Fibroblast of skin of right biceps (primary cell): ENCODE measurements at regions not wholly inside any gene's neighbourhood (a gene's known extent, or its start where the extent isn't known, plus 50 kb on each side); places are given as distances from the start of the nearest gene placed in this dataset.
"Not testable (repeated sequence)": the region's sequence is repeated elsewhere in the genome, so short reads cannot be mapped to it uniquely, and the experiment has no call there.

ENCODE experiments used
- DNase-seq: peaks from one replicate; pipeline ENCODE4 v3.0.0-alpha.2; 2013

- peak; percentile 71 for DNase-seq
Observed at GRCh38 chr16:59463776-59464175, 729.7 kb upstream of the GOT2 start.

- DNase-seq = peak; percentile 66
Observed at GRCh38 chr16:59459806-59460205, 725.7 kb upstream of the GOT2 start.

- no peak for DNase-seq
Observed at GRCh38 chr16:59455497-59455896, 721.4 kb upstream of the GOT2 start.

GRCh38 chr16:59450513-59450912 is 716.4 kb upstream of the GOT2 start:
- not testable (repeated sequence) for DNase-seq

- DNase-seq = no peak
Observed at GRCh38 chr16:59440502-59440901, 706.4 kb upstream of the GOT2 start.

- DNase-seq = no peak
Observed at GRCh38 chr16:59432896-59433295, 698.8 kb upstream of the GOT2 start.

GRCh38 chr16:59432276-59432675 is 698.2 kb upstream of the GOT2 start:
- no peak for DNase-seq

- DNase-seq = no peak
Observed at GRCh38 chr16:59424714-59425273, 690.7 kb upstream of the GOT2 start.

- DNase-seq = peak; percentile 19
Observed at GRCh38 chr16:59411961-59412841, 678.1 kb upstream of the GOT2 start.

- DNase-seq = no peak
Observed at GRCh38 chr16:59410451-59410850, 676.3 kb upstream of the GOT2 start.

GRCh38 chr16:59405802-59406201 is 671.7 kb upstream of the GOT2 start:
- no peak for DNase-seq

- no peak for DNase-seq
Observed at GRCh38 chr16:59404509-59404908, 670.4 kb upstream of the GOT2 start.

- no peak for DNase-seq
Observed at GRCh38 chr16:59400830-59401229, 666.7 kb upstream of the GOT2 start.

GRCh38 chr16:59397638-59398037 is 663.5 kb upstream of the GOT2 start:
- no peak for DNase-seq

- no peak for DNase-seq
Observed at GRCh38 chr16:59394526-59394925, 660.4 kb upstream of the GOT2 start.

- no peak for DNase-seq
Observed at GRCh38 chr16:59392911-59393310, 658.8 kb upstream of the GOT2 start.

GRCh38 chr16:59391617-59392364 is 657.7 kb upstream of the GOT2 start:
- DNase-seq = no peak

GRCh38 chr16:59385959-59386358 is 651.8 kb upstream of the GOT2 start:
- DNase-seq = peak; percentile 91

GRCh38 chr16:59385491-59385890 is 651.4 kb upstream of the GOT2 start:
- no peak for DNase-seq

- DNase-seq = no peak
Observed at GRCh38 chr16:59373632-59374031, 639.5 kb upstream of the GOT2 start.

GRCh38 chr16:59370717-59371116 is 636.6 kb upstream of the GOT2 start:
- DNase-seq = no peak

- DNase-seq = no peak
Observed at GRCh38 chr16:59369523-59369922, 635.4 kb upstream of the GOT2 start.

- DNase-seq = no peak
Observed at GRCh38 chr16:59368586-59368985, 634.5 kb upstream of the GOT2 start.

- no peak for DNase-seq
Observed at GRCh38 chr16:59356709-59357108, 622.6 kb upstream of the GOT2 start.
